IMR-90 (cell line): ENCODE measurements at regions not wholly inside any gene's neighbourhood (a gene's known extent, or its start where the extent isn't known, plus 50 kb on each side); places are given as distances from the start of the nearest gene placed in this dataset.

Experiments used
- ATAC-seq: fragments of 200-7000 bp; cut with Tn5 transposase; 2 replicates; pipeline ENCODE4 v1.9.1; 2020; ENCODE audit warnings: low read depth, mild to moderate bottlenecking, moderate library complexity
- BruUV-seq: library from RNA; stranded (reverse); fragments of 400-500 nt; replicated peaks from 2 replicates; lab custom pipeline; 2021; lab: Mats Ljungman, UMichigan
- CTCF ChIA-PET: fragments of 300-600 bp; formaldehyde crosslinking; extraction: SDS; loops from one replicate; lab custom pipeline; 2021; ENCODE audit warnings: antibody characterized with exemption; lab: Yijun Ruan, JAX
- POLR2A ChIA-PET: fragments of 300-600 bp; sonication (Branson Sonifier 250); formaldehyde crosslinking; loops from one replicate; lab custom pipeline; 2022; ENCODE audit warnings: antibody characterized with exemption; ENCODE audit not compliant: unreplicated experiment; lab: Charles Lee
- DNase-seq: peaks from one replicate; pipeline ENCODE4 v3.0.0; 2013
- H2AFZ ChIP-seq: replicated peaks from 2 replicates; pipeline ENCODE3; 2013; ENCODE audit warnings: low read length, mild to moderate bottlenecking; ENCODE audit not compliant: poor library complexity
- H2AK5ac ChIP-seq: 2 replicates; pipeline ENCODE4 v1.6.1; 2013; ENCODE audit warnings: low read depth, low read length, inconsistent platforms
- H2AK9ac ChIP-seq: replicated peaks from 2 replicates; pipeline ENCODE3; 2013; ENCODE audit warnings: mild to moderate bottlenecking, low read depth, low read length, moderate library complexity; ENCODE audit not compliant: poor library complexity
- H2BK120ac ChIP-seq: 2 replicates; pipeline ENCODE4 v1.6.1; 2013; ENCODE audit warnings: low read depth, low read length, inconsistent platforms
- H2BK15ac ChIP-seq: 3 replicates; pipeline ENCODE4 v1.6.1; 2013; ENCODE audit warnings: low read depth, low read length, inconsistent platforms
- H2BK20ac ChIP-seq: 2 replicates; pipeline ENCODE4 v1.6.1; 2013; ENCODE audit warnings: low read depth, mild to moderate bottlenecking, inconsistent platforms, low read length, moderate library complexity
- H2BK5ac ChIP-seq: 2 replicates; pipeline ENCODE4 v1.6.1; 2013; ENCODE audit warnings: mild to moderate bottlenecking, low read depth, low read length, inconsistent platforms; ENCODE audit not compliant: poor library complexity, severe bottlenecking
- H3K14ac ChIP-seq: replicated peaks from 2 replicates; pipeline ENCODE4 v1.6.1; 2013; ENCODE audit warnings: low read depth, low read length, inconsistent platforms
- H3K18ac ChIP-seq: 2 replicates; pipeline ENCODE4 v1.6.1; 2013; ENCODE audit warnings: low read depth, low read length, control low read depth
- H3K23ac ChIP-seq: 2 replicates; pipeline ENCODE4 v1.6.1; 2013; ENCODE audit warnings: low read depth, low read length, inconsistent platforms
- H3K27ac ChIP-seq: 2 replicates; pipeline ENCODE4 v1.5.1; 2013; ENCODE audit warnings: mild to moderate bottlenecking, control low read depth, low read length; ENCODE audit not compliant: insufficient read depth
- H3K27me3 ChIP-seq: 2 replicates; pipeline ENCODE4 v1.6.1; 2013; ENCODE audit warnings: low read length; ENCODE audit not compliant: control insufficient read depth, insufficient read depth
- H3K36me3 ChIP-seq: 2 replicates; pipeline ENCODE4 v1.6.1; 2013; ENCODE audit warnings: low read length, mixed read lengths; ENCODE audit not compliant: control insufficient read depth, insufficient read depth
- H3K4ac ChIP-seq: 2 replicates; pipeline ENCODE4 v1.6.1; 2013; ENCODE audit warnings: low read depth, low read length, inconsistent platforms
- H3K4me1 ChIP-seq: 2 replicates; pipeline ENCODE4 v1.6.1; 2013; ENCODE audit warnings: low read length, mixed read lengths; ENCODE audit not compliant: control insufficient read depth, insufficient read depth
- H3K4me2 ChIP-seq: 2 replicates; pipeline ENCODE4 v1.6.1; 2013; ENCODE audit warnings: low read depth, mild to moderate bottlenecking, control low read depth, low read length, moderate library complexity
- H3K4me3 ChIP-seq: 2 replicates; pipeline ENCODE4 v1.5.1; 2013; ENCODE audit warnings: low read depth, mild to moderate bottlenecking, control low read depth, low read length, moderate library complexity; ENCODE audit not compliant: insufficient read depth
- H3K56ac ChIP-seq: 2 replicates; pipeline ENCODE4 v1.6.1; 2013; ENCODE audit warnings: low read length, inconsistent platforms; ENCODE audit not compliant: insufficient read depth; ENCODE audit errors: extremely low read depth
- H3K79me1 ChIP-seq, 2 experiments: 2 replicates each; pipeline ENCODE4 v1.6.1; 2013; ENCODE audit warnings: low read length in 2 of 2, inconsistent platforms in 1 of 2, low read depth in 1 of 2
- H3K9ac ChIP-seq: 2 replicates; pipeline ENCODE4 v1.6.1; 2013; ENCODE audit warnings: low read depth, low read length, control low read depth
- H3K9me1 ChIP-seq: 2 replicates; pipeline ENCODE4 v1.6.1; 2013; ENCODE audit warnings: low read length, inconsistent platforms; ENCODE audit not compliant: insufficient read depth
- H3K9me3 ChIP-seq: 2 replicates; pipeline ENCODE4 v1.6.1; 2013; ENCODE audit warnings: low read length; ENCODE audit not compliant: control insufficient read depth, insufficient read depth
- H4K20me1 ChIP-seq: 2 replicates; pipeline ENCODE4 v1.6.1; 2013; ENCODE audit warnings: low read length, inconsistent platforms; ENCODE audit not compliant: insufficient read depth
- H4K5ac ChIP-seq: 2 replicates; pipeline ENCODE4 v1.6.1; 2013; ENCODE audit warnings: mild to moderate bottlenecking, low read depth, low read length, control low read depth
- H4K8ac ChIP-seq, 2 experiments: 2 replicates each; pipeline ENCODE4 v1.6.1; 2013; ENCODE audit warnings: low read depth in 2 of 2, low read length in 2 of 2, control low read depth in 1 of 2, inconsistent platforms in 1 of 2
- H4K91ac ChIP-seq: 2 replicates; pipeline ENCODE4 v1.6.1; 2013; ENCODE audit warnings: low read depth, low read length, inconsistent platforms; ENCODE audit not compliant: insufficient read depth
- BHLHE40 ChIP-seq: fragments of 150-350 bp; IDR thresholded peaks from 2 replicates; pipeline ENCODE4 v1.6.1; 2016; ENCODE audit warnings: mild to moderate bottlenecking, low read depth, low read length
- CHD1 ChIP-seq: IDR thresholded peaks from 2 replicates; pipeline ENCODE4 v1.6.1; 2012; ENCODE audit warnings: low read depth, low read length, improper control_type of control experiment
- MAZ ChIP-seq: IDR thresholded peaks from 2 replicates; pipeline ENCODE4 v1.6.1; 2012; ENCODE audit warnings: low read depth, mild to moderate bottlenecking, low read length, improper control_type of control experiment, moderate library complexity, borderline replicate concordance
- MXI1 ChIP-seq: IDR thresholded peaks from 2 replicates; pipeline ENCODE4 v1.6.1; 2012; ENCODE audit warnings: low read depth, mild to moderate bottlenecking, low read length, moderate library complexity, borderline replicate concordance
- POLR2A ChIP-seq: IDR thresholded peaks from 2 replicates; pipeline ENCODE4 v1.6.1; 2012; ENCODE audit warnings: mild to moderate bottlenecking, low read depth, low read length
- RAD21 ChIP-seq: IDR thresholded peaks from 2 replicates; pipeline ENCODE4 v1.6.1; 2012; ENCODE audit warnings: low read length, improper control_type of control experiment
- RCOR1 ChIP-seq: IDR thresholded peaks from 2 replicates; pipeline ENCODE4 v1.6.1; 2012; ENCODE audit warnings: mild to moderate bottlenecking, low read length, improper control_type of control experiment; ENCODE audit not compliant: insufficient replicate concordance
- RFX5 ChIP-seq: IDR thresholded peaks from 2 replicates; pipeline ENCODE4 v1.8.0; 2012; ENCODE audit warnings: low read depth, mild to moderate bottlenecking, low read length, moderate library complexity
- SMC3 ChIP-seq: fragments of 150-350 bp; IDR thresholded peaks from 2 replicates; pipeline ENCODE4 v1.6.1; 2016; ENCODE audit warnings: low read depth, mild to moderate bottlenecking, antibody characterized with exemption, low read length, moderate library complexity
- WGBS, 2 experiments: methylation state at CpG; one replicate each; pipeline versions ENCODE4 v1.1.5 to v1.1.7; 2013; ENCODE audit warnings: missing lambda C conversion rate in 2 of 2; ENCODE audit not compliant: insufficient read length in 1 of 2; ENCODE audit errors: extremely low coverage in 2 of 2; 5-methylcytosine and 5-hydroxymethylcytosine counted together
- dilution Hi-C: fragments of 300-500 bp; cut with HindIII; formaldehyde crosslinking; loops from one replicate; pipeline ENCODE4 v1.14.3; 2018; ENCODE audit warnings: low sequenced_read_pairs; ENCODE audit not compliant: unreplicated experiment
- in situ Hi-C: fragments of 300-500 bp; cut with MboI; formaldehyde crosslinking; loops from 3 replicates; pipeline ENCODE4 v1.14.3; 2019; ENCODE audit warnings: low sequenced_read_pairs, inconsistent platforms, mixed read lengths
- intact Hi-C: fragments of 100-400 bp; cut with micrococcal nuclease; formaldehyde crosslinking; loops from 2 replicates; pipeline ENCODE4 v1.10.0; 2022

DNA sequence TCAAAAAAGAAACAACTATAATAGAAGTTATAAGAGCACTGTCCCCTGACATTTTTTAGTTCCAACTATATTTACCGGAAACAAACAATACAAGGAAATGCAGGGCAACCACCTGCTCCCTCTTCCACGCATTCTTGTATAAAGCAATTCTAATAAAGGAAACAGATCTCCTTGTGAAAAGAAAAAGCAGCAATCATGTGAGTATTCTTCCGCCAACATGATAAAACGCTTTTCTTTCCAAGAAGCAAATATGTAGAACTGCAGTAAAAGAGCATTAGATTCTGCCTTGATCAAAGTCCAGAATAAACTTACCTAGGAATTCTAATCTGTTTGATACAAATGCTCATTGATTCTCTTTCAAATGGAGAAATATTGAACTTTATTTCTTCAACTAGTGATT, 230.3 kb downstream of the CNTN3 start:
- WGBS, 2 experiments, result no CpG with 5 or more reads among the region's 4 CpGs
- H4K5ac ChIP-seq, result no peak overlapping the region
- no peaks in the 10 kb centered on the region for H3K9me1 ChIP-seq
- no peak overlapping the region for H3K56ac ChIP-seq
- intact Hi-C loops (no loop called here), in situ Hi-C loops (no loop called here), dilution Hi-C loops (no loop called here)
- no peak overlapping the region for H4K8ac ChIP-seq
- no peak for ATAC-seq
- H3K4me1 ChIP-seq, result no peaks in the 10 kb centered on the region
- no peak overlapping the region for H2BK15ac ChIP-seq
- no peak overlapping the region for H2AK9ac ChIP-seq
- no peak overlapping the region for H2BK5ac ChIP-seq
- no peak for DNase-seq
- H3K23ac ChIP-seq, result no peak overlapping the region
- H4K20me1 ChIP-seq, result no peaks in the 10 kb centered on the region
- H2AFZ ChIP-seq, result no peak overlapping the region
- no peaks in the 10 kb centered on the region for H3K27me3 ChIP-seq
- no peak overlapping the region for H3K4me2 ChIP-seq
- no peak overlapping the region for H2BK120ac ChIP-seq
- no peak overlapping the region for H3K27ac ChIP-seq
- no peak overlapping the region for H2AK5ac ChIP-seq
- H4K91ac ChIP-seq, result no peak overlapping the region
- no peaks in the 10 kb centered on the region for H3K9me3 ChIP-seq
- no peak overlapping the region for H3K4me3 ChIP-seq
- POLR2A ChIA-PET, result no interaction called here
- H3K9ac ChIP-seq, result no peak overlapping the region
- H3K79me1 ChIP-seq, result no peaks in the 10 kb centered on the region
- TF ChIP-seq MAZ (no peak), RAD21 (no peak), CHD1 (no peak), BHLHE40 (no peak), POLR2A (no peak), MXI1 (no peak), RCOR1 (no peak), RFX5 (no peak), SMC3 (no peak)
- no TSS peak for BruUV-seq
- no peak overlapping the region for H3K14ac ChIP-seq
- CTCF ChIA-PET, result no interaction called here
- H3K4ac ChIP-seq, result no peak overlapping the region
- no peak overlapping the region for H2BK20ac ChIP-seq
- no peaks in the 10 kb centered on the region for H3K36me3 ChIP-seq
- no peak overlapping the region for H3K18ac ChIP-seq
